ENCODE measurements at regions not wholly inside any gene's neighbourhood (a gene's known extent, or its start where the extent isn't known, plus 50 kb on each side); places are given as distances from the start of the nearest gene placed in this dataset.

- TF ChIP-seq CTCF (IDR thresholded peaks at IDR 0.05) (no peak), POLR2AphosphoS5 (IDR thresholded peaks at IDR 0.05; ENCODE audit: insufficient read depth in 1 of 2, low read depth in 1 of 2) (no peak)
These were observed 435.9 kb upstream of the PDE3A start for GRCh38 chr12:19932413-19932812.
